ENCODE measurements at regions not wholly inside any gene's neighbourhood (a gene's known extent, or its start where the extent isn't known, plus 50 kb on each side); places are given as distances from the start of the nearest gene placed in this dataset.

DNA sequence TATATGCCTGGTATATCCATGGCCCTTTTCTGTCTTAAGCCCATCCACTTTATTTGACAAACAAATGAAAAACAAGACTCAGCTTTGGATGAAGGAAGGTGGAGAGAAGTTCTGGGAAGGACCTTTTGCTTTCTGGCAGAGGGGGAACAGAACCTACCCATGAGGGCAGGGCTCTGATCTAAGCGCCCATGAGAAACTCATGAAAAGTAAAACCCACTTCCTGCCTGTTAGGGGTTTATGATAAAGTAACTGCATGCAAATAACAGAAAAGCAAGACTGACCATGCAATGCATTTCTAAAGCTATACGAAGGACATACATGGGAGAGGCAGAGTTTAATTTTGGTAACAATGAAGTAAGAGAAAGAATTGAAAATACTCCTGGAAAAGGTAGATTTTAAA lies 181.9 kb upstream of the ADRA1B start:
- TF ChIP-seq, protein P1, sequence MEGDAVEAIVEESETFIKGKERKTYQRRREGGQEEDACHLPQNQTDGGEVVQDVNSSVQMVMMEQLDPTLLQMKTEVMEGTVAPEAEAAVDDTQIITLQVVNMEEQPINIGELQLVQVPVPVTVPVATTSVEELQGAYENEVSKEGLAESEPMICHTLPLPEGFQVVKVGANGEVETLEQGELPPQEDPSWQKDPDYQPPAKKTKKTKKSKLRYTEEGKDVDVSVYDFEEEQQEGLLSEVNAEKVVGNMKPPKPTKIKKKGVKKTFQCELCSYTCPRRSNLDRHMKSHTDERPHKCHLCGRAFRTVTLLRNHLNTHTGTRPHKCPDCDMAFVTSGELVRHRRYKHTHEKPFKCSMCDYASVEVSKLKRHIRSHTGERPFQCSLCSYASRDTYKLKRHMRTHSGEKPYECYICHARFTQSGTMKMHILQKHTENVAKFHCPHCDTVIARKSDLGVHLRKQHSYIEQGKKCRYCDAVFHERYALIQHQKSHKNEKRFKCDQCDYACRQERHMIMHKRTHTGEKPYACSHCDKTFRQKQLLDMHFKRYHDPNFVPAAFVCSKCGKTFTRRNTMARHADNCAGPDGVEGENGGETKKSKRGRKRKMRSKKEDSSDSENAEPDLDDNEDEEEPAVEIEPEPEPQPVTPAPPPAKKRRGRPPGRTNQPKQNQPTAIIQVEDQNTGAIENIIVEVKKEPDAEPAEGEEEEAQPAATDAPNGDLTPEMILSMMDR (IDR thresholded peaks at IDR 0.05; ENCODE audit: unreplicated experiment), result no peak
- DNase-seq (ENCODE audit: low spot score in 2 of 2, unreplicated experiment in 2 of 2), result no peak
- H3K27ac Mint-ChIP-seq, result no peak overlapping the region

DNA sequence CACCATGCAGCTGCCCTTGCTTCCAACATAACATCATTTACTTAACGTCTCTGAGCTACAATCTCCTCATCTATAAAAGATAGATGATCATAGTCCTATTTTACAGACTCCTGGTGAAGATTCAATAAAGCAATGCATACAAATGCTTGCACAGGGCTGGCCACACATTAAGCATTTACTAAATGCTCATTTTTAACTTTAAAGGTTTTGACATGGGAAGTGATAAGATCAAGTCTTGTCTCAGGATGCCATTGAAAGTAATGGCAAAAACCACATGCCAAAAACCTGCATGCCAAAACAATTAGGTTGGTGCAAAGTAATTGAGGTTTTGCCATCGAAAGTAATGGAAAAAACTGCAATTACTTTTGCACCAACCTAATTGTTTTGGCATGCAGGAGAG lies 181.2 kb upstream of the ADRA1B start:
- no peak for DNase-seq (ENCODE audit: low spot score in 2 of 2, unreplicated experiment in 2 of 2)
- TF ChIP-seq, protein P1 (IDR thresholded peaks at IDR 0.05; ENCODE audit: unreplicated experiment), result no peak
- Mint-ChIP-seq H3K36me3 (no peaks in the 10 kb centered on the region), H3K9me3 (no peaks in the 10 kb centered on the region), H3K27ac (no peak overlapping the region), H3K4me1 (no peaks in the 10 kb centered on the region), H3K4me3 (no peak overlapping the region), H3K27me3 (ENCODE audit: low read depth) (no peaks in the 10 kb centered on the region)

More for the DNA sequence above, 181.9 kb upstream of the ADRA1B start:
- Mint-ChIP-seq H3K27me3 (ENCODE audit: low read depth) (no peaks in the 10 kb centered on the region), H3K9me3 (no peaks in the 10 kb centered on the region), H3K4me3 (no peak overlapping the region), H3K4me1 (no peaks in the 10 kb centered on the region), H3K36me3 (no peaks in the 10 kb centered on the region)

DNA sequence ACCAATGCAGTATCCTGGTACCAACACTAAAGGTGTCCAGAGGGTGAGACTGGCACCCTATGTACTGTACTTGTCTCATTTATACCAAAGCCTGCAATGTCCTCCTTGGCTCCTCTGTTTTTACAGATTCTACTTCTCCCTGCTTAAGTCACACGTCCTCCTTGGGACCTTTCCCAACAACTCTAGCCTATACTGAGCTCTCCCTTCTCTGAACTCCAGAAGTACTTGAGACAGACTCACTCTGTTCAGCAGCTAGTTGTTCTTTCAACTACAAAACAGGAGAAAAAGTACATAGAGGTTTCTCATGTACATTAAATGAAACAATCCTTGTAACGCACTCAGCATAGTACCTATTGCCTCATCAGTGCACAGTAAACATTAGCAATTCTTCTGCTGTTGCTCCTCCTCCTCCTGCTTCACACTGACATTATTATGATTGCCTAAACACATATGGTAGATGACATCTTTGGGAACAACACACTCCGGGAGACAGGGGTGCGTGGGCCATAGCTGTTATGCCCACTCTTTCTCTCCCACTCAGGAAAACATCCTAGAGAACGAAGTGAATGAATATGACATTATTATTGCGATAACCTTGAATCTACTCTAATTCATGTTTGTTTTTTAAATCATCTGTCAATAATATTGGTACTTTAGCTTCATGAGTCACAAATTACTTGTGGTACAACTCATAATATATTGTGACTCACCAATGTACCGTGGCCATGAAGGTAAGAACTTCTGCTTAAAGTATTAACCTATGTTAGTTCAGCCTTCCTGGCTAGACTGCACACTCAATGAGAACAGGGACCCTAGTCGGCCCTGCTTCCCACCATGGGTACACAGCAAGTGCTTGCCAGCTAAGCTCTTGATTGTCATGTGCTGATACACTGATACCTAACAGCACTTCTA lies 180.3 kb upstream of the ADRA1B start:
- Mint-ChIP-seq H3K36me3 (no peaks in the 10 kb centered on the region), H3K4me1 (no peaks in the 10 kb centered on the region), H3K9me3 (peaks cover 7% of the 10 kb centered on the region), H3K4me3 (no peak overlapping the region), H3K27me3 (ENCODE audit: low read depth) (no peaks in the 10 kb centered on the region), H3K27ac (no peak overlapping the region)
- DNase-seq (ENCODE audit: low spot score in 2 of 2, unreplicated experiment in 2 of 2), result no peak
- TF ChIP-seq, protein P1 (IDR thresholded peaks at IDR 0.05; ENCODE audit: unreplicated experiment), result no peak

DNA sequence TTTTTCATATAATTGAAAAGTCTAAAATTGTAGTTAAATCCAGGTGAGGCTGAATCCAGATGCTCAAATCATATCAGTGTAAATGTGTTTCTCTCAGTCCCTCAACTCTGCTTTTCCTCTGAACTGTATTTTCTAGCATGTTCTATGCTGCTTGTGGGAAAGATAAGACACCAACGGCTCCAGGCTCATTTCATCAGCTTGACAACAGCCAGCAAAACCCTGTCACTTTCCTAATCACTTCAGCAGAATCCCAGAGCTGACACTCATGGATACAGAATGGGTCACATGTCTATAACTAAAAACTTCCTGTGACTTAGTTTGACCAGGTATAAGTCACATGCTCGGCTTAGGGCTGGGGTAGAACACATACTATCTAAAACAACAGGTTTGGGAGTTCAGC lies 179.4 kb upstream of the ADRA1B start:
- H3K4me1 Mint-ChIP-seq, result no peaks in the 10 kb centered on the region
- TF ChIP-seq, protein P1 (IDR thresholded peaks at IDR 0.05; ENCODE audit: unreplicated experiment), result no peak
- H3K36me3 Mint-ChIP-seq, result no peaks in the 10 kb centered on the region
- H3K4me3 Mint-ChIP-seq, result no peak overlapping the region
- H3K9me3 Mint-ChIP-seq, result peaks cover 7% of the 10 kb centered on the region
- H3K27ac Mint-ChIP-seq, result no peak overlapping the region
- no peak for DNase-seq (ENCODE audit: low spot score in 2 of 2, unreplicated experiment in 2 of 2)
- H3K27me3 Mint-ChIP-seq (ENCODE audit: low read depth), result no peaks in the 10 kb centered on the region

DNA sequence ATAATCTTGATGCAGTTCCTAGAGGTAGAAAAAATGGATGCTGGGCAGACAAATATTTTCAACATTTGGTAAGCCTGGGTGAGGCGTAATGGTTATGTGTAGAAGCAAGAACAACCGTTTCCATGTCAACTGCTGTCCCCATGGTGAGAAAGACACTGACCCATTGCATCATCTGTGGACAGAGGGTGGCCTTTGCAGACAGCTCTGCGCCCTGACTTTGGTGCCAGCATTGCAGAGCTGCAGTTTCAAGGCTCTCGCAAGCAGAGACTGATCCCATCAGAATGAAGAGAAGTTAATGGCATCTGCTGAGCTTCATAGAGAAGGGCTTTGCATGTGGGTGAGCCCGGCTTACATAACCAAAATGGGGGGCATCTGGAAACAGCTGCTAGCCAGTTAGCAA lies 179.0 kb upstream of the ADRA1B start:
- no peaks in the 10 kb centered on the region for H3K36me3 Mint-ChIP-seq
- no peak overlapping the region for H3K27ac Mint-ChIP-seq
- TF ChIP-seq, protein P1 (IDR thresholded peaks at IDR 0.05; ENCODE audit: unreplicated experiment), result no peak
- peaks cover 7% of the 10 kb centered on the region for H3K9me3 Mint-ChIP-seq
- no peaks in the 10 kb centered on the region for H3K4me1 Mint-ChIP-seq
- DNase-seq (ENCODE audit: low spot score in 2 of 2, unreplicated experiment in 2 of 2), result no peak
- no peaks in the 10 kb centered on the region for H3K27me3 Mint-ChIP-seq (ENCODE audit: low read depth)
- no peak overlapping the region for H3K4me3 Mint-ChIP-seq

Measured in mesothelial cell of epicardium (in vitro differentiated cells).